Forelimb muscle (tissue), 1 donor: ENCODE measurements at regions not wholly inside any gene's neighbourhood (a gene's known extent, or its start where the extent isn't known, plus 50 kb on each side); places are given as distances from the start of the nearest gene placed in this dataset.
A peak's percentile ranks its signal among the peaks of the same experiment; 100 is the strongest.

Experiments
- DNase-seq: peaks from one replicate; pipeline ENCODE4 v3.0.0-alpha.2; 2013; ENCODE audit warnings: low read depth

DNA sequence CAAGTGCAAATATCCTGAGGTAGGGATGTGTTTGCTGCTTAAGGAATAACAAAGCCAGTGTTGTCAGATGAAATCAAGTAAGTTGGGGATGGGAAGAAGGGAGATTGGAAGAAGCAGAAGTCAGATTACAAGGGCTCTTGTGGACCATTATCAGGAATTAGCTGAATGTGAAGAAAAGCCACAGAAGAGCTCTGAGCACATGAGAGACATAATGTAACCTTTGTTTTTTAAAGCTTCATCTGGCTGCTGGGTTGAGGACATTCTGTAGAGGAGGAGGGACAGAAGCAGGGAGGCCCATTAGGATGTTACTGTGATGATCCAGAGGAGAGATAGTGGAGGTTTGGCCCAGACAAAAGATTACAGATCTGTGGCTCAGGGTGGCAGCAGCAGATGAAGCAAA is 111.7 kb downstream of the DUSP10 start:
- DNase-seq = no peak

DNA sequence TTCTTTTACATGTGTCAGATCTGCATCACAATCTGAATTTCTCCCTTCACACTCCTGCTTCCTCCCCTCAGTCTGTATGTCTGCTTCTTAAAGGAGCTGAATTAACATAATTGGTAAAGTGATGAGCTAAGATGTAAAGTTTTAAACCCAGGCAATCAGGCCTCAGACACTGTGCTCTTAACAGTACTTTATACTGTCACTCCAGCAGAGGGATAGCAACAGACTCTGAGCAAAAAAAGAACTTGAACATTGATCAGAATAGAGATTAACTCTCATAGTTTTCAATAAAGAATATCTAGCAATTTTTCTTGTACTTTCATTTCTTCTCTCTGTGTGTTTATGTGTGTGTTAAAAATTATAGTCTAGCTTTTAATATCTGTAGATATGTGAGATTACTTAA is 110.3 kb downstream of the DUSP10 start:
- no peak for DNase-seq

DNA sequence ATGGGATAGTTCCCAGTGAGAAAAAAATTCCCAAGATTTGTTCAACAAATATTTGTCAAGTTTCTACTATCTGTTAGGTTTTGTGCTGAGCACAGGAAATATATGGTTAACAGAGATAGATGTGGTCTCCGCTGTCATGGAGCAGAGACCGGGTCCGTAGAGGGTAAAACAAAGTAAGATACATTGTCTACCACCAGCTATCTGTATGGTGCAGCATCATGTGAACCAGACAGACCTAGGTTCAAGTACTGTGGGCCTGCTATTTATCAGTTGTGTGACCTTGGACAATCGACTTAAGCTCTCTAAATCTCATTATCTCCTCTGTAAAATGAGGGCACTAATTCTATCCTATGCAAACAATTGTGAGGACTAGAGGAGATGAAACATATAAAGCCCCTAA is 109.8 kb downstream of the DUSP10 start:
- no peak for DNase-seq

DNA sequence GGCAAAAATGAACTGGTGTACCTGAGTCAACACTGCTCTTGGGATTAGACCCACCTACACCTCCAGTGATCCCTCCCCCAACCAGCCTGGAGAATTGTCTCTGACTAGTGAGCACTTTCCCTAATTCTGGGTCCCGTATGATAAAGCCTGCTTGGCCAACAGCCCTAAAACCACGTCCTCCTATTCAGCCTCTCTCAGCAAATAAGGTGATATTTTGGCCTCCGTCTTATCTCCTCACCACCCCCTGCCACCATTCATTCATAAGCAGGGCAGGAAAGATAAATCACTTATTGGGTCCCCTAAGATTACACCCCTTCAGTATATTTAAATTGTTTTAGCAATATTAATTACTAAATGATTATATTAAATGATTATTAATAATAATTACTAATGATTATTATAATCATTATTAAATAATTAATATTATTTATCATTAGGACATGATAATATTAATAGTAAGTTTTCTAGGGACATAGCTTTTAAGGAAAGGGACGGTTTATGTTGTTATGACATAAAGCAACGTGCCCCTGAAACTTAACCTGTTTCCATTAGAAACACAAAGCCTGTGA is 108.0 kb downstream of the DUSP10 start:
- DNase-seq = no peak

DNA sequence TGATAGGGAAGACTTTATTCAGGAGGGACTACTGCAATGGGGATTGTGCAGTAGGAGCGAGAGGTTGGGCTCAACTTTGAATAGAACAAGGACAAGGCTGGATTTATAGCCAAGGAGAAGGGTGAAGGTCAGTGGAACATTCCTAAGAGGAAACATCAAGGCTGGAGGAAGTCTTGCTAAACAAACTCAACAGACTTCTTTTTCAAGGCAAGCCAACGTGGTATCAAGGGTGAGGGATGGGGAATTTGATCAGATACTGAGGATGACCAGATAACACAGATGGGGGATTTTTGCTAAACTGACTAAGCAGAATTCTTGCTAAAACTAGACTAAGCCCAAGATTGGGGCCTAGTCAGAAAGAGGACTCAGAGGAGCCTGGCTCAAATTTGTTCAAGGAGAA is 107.3 kb downstream of the DUSP10 start:
- no peak for DNase-seq

DNA sequence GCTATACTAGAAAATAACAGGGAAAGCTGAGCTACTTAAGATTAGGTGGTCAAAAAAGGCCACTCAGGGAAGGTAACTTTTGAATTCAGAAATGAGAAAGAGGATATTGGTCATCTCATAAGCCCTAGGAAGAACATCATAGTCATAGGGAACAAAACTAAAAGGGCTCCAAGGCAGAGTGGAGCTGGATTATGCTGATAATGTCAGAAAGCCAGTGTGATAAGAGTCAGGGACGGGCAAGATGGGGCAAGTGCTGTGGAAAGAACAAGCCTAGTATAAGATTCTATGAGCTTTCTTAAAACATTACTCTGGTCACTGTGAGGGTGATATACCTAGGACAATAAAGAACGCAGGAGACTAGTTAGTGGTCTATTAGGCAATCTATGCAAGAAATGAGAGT is 106.6 kb downstream of the DUSP10 start:
- no peak for DNase-seq

DNA sequence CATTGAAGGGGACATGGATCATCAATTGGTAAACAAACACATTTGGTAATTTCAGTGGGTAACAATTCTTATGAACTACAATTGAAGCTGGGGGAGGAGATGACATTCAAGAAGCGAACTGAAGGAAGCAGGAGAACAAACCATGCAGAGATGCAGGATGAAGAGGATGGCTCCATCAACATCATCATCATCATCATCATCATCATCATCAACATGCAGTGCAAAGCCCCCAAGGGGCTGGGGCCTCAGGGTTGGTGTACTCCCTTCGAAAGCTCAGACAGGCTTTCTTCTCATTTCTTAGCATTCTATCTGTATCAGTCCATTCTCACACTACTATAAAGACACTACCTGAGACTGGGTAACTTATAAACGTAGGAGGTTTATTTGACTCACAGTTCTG is 105.8 kb downstream of the DUSP10 start:
- DNase-seq = no peak

DNA sequence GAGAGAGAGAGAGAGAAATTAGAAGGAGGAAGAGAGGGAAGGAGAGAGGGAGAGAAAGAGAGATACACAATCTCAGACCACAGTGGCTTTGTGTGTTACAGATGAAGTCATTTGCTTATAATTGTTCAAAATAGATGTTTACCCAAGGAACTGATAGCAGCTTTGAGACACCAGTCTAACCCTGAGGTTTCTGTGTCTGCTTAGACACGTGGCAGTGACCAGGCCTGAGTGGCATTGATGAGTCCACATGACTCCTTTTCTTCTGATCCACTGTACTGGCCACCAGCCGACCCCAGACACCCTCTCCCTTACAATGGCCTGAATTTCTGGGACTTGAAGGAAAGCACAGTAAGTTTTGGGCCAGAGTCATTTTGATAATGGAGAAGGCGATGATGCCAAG is 104.9 kb downstream of the DUSP10 start:
- no peak for DNase-seq

DNA sequence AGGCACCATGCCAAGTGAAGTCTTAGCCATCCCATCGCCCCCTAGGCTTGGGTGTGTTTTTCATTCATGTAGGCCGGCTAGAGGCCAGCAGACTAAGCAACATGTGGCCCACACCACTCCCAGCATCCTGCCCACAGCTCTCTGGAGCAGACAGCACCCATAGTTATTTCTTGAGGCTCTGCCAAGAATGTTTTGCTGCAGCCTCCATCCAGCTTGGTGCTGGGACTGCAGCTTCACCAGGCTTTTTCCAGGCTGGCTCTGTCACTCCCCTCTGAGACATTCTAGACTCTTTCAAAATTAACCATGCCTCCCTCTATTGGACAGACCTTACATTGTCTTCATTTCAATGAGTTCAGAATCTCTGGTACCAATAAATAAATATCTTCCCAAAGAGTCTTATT is 104.2 kb downstream of the DUSP10 start:
- no peak for DNase-seq

DNA sequence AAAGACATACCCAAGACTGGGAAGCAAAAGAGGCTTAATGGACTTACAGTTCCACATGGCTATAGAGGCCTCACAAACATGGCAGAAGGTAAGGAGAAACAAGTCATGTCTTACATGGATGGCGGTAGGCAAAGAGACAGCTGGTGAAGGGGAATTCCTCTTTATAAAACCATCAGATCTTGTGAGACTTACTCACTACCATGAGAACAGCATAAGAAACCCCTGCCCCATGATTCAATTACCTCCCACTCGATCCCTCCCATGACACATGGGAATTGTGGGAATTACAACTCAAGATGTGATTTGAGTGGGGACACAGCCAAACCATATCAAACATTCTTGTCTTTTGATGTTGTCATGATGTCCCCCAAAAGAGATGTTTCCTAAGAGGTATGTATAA is 103.3 kb downstream of the DUSP10 start:
- no peak for DNase-seq

DNA sequence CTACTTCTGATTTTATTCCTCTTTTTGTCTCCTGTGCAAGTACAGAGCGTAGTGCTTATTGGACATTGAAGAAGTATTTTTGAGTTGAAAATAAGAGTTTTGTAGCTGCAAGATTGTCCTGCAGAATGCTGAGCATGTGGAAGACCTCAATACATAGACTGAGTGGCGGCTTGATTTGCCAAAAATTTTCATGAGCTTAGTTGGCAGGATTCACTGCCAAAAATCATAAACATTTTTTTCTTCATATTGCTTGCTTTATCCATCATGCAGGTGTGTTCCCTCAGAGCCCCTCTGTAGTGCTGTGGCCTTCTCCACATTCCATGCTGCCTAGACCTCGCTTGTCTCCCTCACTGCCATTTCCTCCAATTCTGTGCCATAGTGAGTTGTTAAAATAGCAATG is 100.1 kb downstream of the DUSP10 start:
- no peak for DNase-seq

DNA sequence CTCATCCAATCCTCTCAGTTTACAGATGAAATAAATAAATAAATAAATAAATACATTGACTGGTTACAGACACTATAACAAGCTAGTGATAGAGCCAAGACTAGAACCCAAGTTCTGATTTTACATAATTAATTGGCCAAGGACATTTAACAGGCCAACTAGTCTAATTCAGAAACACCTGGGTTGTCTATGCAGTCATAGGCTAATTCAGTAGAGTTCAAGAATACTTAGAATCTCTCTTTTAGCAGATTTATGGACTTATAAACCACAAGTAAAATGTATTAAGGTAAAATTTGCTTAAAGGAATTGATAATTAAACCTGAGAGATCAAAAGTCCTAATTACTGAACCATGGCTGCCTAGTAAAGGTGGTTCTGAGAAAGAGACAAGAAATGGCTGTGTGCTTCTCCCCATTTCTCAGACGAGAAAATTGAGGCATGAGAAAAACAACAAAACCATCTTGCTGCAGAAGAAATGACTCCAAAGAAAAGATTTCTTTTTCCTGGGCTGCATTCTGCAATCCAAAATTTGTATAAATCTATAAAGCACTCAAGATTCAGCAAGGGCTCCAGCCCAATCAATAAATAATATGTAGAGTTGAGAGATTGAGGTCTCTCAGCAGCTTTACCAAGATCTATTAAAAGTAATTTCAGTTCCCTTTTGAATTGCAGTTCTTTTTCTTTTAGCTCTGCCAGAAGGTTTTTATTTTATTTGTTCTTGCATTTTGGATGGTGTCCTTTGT is 98.3 kb downstream of the DUSP10 start:
- no peak for DNase-seq

DNA sequence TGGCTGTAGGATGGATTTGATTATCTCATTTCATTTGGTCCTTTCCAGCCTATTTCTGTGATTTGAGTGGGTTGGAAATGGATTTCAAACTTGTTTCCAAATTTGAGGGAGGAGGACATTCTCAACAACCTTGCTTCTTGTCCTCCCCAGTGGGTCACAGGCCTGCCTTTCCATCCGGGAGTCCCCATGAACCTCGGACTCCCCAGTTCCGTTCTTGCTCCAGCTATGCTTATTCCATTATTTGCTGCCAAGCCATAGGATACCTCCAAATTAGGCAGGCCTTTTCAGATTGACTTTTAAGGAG is 97.8 kb downstream of the DUSP10 start:
- peak; percentile 40 for DNase-seq

DNA sequence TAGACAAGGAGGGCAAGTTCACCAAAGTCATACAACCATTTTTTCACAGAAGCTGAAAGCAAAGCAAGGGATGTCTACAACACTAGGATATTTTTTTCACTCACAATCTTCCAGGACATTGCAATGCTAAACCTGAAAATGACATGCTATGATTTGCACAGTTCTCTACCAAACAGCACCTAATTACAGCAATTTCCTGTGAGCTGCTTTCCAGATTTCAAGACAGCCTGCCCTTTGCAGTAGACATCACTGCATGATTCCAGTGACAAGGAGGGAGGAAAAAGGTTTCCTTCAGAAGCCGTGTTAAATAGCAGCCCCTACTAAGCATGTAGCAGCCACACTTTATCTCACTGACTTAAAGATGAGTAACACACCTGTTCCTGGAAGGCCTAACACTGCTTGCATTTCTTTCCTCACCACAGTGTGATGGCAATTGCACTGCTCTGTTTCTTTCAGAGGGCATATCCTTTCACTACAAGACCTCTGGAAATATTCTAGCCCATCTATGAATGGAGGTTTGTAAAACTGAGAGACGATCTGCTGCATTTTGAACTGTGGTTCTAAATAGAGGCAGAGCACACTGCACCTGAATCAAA is 97.1 kb downstream of the DUSP10 start:
- DNase-seq = no peak

DNA sequence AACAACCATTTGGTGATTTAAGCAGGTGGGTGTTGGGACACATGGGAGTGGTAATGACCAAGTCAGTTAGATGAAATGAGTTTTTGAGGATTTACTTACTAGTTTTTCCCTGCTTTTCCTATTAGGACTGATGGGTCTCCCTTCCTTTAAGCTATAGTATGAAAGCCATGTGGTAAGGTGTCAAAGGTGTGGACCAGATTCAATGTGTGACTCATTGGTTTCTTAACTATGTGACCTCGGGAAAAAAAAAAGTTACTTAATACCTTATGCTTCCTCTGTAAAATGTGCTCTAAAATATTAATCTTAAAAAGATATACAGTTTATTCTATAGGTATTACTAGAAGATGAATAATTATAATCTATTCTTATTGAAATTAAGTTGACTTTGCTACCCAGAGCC is 93.7 kb downstream of the DUSP10 start:
- DNase-seq = no peak
